GM19023 (cell line): ENCODE measurements at regions not wholly inside any gene's neighbourhood (a gene's known extent, or its start where the extent isn't known, plus 50 kb on each side); places are given as distances from the start of the nearest gene placed in this dataset.

Experiments
- ATAC-seq: cut with Tn5 transposase; IDR thresholded peaks from one replicate; pipeline ENCODE4 v1.9.1; 2021; ENCODE audit warnings: mild to moderate bottlenecking, moderate library complexity; ENCODE audit not compliant: unreplicated experiment

GRCh38 chr5:167814040-167814439 lies 477.4 kb upstream of the WWC1 start:
- no peak for ATAC-seq

GRCh38 chr5:167814828-167815227 lies 476.6 kb upstream of the WWC1 start:
- ATAC-seq: no peak

- ATAC-seq: no peak
Measured at GRCh38 chr5:167816354-167816753, 475.1 kb upstream of the WWC1 start.

DNA sequence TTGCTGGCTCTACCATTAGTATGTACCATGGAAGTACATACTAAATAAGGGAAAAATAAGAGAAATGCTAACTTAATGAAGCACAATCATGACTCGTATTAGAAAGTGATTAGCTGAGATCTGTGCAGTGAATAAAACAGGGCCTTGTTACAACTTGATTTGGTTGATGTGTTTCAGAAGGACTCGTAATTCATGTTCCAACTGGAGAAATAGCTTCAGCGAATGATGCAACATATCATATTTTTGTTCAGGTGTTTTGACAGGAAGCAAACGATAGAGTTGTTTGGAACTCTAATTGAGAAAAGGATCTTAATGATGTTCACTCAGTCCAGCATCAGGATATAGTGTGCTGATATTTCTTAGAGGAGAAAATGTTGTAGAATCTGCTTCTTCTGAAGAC lies 474.6 kb upstream of the WWC1 start:
- no peak for ATAC-seq

DNA sequence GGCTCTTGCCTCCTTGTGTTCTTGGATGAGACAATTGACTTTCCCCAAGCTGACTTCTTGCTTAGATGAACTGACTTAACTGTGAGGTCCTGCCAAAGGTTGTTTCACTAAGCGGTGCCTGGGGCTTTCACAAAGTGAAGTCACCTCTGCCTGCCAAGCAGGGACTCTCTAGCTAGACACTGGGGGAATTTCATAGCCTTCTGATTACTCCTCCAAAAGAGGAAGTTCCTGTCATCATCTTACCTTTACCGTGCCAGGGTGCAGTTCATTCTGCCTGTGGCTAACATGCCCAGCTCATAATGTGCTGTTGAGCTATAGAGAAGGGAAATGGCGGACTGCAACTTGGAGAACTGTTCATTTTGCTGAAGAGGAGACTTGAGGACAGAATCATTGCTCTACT lies 472.0 kb upstream of the WWC1 start:
- peak; percentile 95 for ATAC-seq

DNA sequence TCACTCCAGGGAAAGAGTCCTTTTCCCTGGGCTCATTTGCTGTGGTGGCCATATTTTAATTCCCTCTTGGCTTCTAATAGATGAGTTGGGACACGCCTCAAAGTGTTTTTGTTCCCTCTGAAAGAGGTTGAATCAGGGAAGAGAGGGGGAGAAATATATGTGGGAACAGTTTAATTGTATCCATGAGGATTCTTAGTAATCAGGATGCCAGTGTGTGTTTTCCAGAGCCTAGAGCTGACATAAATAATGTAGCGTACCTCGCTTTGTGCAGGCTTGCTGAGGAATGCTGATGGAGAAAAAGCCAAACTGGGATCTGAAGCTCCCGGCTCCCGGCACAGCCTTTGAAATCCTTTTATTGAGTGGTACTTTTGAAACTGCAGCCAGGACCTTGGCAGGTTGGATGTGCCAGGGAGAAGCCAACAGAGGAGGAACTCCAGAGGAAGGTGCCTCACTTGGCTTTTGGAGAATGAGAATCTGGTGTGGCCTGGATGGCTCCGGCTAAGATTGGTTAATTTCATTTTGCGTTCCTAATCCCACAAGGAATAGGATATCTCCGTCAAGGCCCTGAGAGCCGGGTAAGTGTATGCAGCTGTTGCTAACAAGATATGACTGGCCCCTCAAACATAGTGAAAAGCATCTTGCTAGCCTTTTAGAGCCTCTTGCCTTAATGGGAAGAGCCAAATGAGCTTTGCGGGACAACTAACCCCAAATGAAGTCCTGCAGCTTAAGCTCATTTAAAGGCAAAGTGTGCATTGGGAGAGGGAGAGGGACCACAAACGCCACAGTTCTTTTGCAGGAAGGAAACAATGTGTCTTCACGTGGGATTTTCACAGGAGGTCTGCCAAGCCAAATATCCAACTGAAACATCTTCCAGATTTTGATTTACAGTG lies 471.1 kb upstream of the WWC1 start:
- ATAC-seq: no peak

DNA sequence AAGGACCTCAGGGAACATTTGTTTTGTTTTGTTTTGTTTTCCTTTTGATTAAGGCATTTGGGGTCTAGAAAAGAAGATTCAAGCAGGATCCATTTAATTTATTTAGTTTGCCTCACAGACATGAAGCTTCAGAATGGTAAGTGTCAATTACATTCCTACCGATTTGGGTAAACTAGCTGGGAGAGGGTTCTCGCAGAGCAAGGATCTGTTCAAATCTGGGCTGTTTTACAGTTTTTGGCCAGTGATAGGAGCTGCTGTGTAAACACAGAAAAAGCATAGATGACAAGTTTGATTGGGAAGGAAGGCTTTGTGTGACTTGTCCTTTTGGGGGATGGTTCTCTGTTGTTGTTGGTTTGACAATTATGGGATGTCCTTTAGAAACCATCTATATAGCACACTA lies 470.3 kb upstream of the WWC1 start:
- ATAC-seq: no peak

DNA sequence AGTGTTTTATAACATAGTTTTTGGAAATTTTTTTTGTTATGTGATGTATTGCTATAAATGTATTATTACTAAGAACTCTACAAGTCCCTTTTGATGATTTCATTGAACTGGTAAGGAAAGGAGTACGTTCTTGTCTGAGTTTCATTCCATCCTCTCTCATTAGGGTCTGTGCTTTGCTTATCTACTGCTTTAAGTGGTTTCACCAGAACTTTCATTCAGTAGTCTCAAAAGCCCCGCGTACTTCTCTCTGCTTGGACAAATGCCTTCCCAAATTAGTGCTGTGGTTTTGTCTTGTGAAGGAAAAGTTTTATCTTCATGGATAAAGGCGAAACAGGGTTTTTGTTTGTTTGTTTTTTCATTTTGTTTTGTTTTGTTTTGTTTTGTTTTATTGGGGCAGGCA lies 469.8 kb upstream of the WWC1 start:
- ATAC-seq: no peak

- no peak for ATAC-seq
Measured at GRCh38 chr5:167822241-167822640, 469.2 kb upstream of the WWC1 start.

DNA sequence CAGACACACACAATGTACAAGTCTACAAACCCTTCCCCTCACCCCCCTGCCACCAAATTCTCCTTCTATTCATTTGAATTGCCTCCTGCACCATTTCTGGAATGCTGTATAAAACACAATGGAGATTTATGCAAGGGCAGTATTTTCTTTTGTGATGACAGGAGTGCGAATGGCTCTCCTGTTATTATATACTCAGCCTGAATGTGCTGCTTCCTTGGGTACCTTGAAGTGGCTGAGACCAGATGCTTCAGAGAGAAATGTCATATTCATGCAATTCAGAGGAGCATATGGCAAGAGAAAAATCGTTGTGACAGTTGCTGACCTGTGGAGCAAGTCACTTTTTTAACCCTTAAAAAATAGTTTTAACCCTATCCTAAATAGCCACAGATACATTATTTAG lies 468.0 kb upstream of the WWC1 start:
- no peak for ATAC-seq

GRCh38 chr5:167827766-167828165 lies 463.7 kb upstream of the WWC1 start:
- ATAC-seq: no peak

- no peak for ATAC-seq
Measured at GRCh38 chr5:167831754-167832504, 459.5 kb upstream of the WWC1 start.

- ATAC-seq: no peak
Measured at GRCh38 chr5:167832609-167833008, 458.8 kb upstream of the WWC1 start.

- ATAC-seq: no peak
Measured at GRCh38 chr5:167833456-167833855, 458.0 kb upstream of the WWC1 start.

GRCh38 chr5:167835146-167835545 lies 456.3 kb upstream of the WWC1 start:
- ATAC-seq: no peak

GRCh38 chr5:167837127-167837526 lies 454.3 kb upstream of the WWC1 start:
- no peak for ATAC-seq

GRCh38 chr5:167839065-167839464 lies 452.4 kb upstream of the WWC1 start:
- no peak for ATAC-seq

- no peak for ATAC-seq
Measured at GRCh38 chr5:167840527-167841130, 450.8 kb upstream of the WWC1 start.

- no peak for ATAC-seq
Measured at GRCh38 chr5:167843881-167844572, 447.4 kb upstream of the WWC1 start.

DNA sequence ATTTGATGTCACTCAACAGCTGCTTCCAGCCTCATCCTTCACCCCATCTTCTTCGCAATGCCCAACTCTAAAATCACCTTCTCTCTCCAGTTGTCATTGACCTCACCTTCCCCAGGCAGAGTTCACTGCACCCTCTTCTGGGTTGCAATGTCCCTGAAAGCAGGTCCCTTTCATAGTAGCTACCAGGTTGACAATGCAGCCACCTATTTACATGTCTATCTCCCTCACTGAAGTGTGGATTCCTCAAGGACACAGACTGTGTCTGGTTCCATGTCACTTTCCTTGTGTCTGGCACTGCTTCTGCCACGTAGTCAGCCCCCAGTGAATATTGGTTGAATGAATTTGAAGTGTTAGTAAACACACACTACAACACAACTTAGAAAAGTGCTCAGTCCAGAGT lies 445.5 kb upstream of the WWC1 start:
- no peak for ATAC-seq

GRCh38 chr5:167849874-167850273 lies 441.6 kb upstream of the WWC1 start:
- ATAC-seq: no peak
